ENCODE measurements at regions not wholly inside any gene's neighbourhood (a gene's known extent, or its start where the extent isn't known, plus 50 kb on each side); places are given as distances from the start of the nearest gene placed in this dataset.

GRCh38 chr13:47800593-47800992 lies 200.5 kb downstream of the SUCLA2 start:
- TF ChIP-seq POLR2A (IDR thresholded peaks at IDR 0.05; ENCODE audit: low read depth, low read length) (no peak), RFX5 (IDR thresholded peaks at IDR 0.05; ENCODE audit: low read depth, low read length) (no peak), MAZ (IDR thresholded peaks at IDR 0.05; ENCODE audit: borderline replicate concordance, low read depth, low read length) (no peak), NFE2L2 (IDR thresholded peaks at IDR 0.05; ENCODE audit: low read depth, low read length) (no peak), RAD21 (IDR thresholded peaks at IDR 0.05; ENCODE audit: low read length) (no peak), CEBPB (IDR thresholded peaks at IDR 0.05; ENCODE audit: low read depth, low read length) (no peak), MAFK (IDR thresholded peaks at IDR 0.05; ENCODE audit: low read depth, low read length) (no peak), FOS (IDR thresholded peaks at IDR 0.05; ENCODE audit: low read depth, low read length) (no peak), SMC3 (IDR thresholded peaks at IDR 0.05; ENCODE audit: low read depth, low read length) (no peak), RCOR1 (IDR thresholded peaks at IDR 0.05; ENCODE audit: insufficient replicate concordance, low read length) (no peak)
- TF ChIP-seq, protein P1, sequence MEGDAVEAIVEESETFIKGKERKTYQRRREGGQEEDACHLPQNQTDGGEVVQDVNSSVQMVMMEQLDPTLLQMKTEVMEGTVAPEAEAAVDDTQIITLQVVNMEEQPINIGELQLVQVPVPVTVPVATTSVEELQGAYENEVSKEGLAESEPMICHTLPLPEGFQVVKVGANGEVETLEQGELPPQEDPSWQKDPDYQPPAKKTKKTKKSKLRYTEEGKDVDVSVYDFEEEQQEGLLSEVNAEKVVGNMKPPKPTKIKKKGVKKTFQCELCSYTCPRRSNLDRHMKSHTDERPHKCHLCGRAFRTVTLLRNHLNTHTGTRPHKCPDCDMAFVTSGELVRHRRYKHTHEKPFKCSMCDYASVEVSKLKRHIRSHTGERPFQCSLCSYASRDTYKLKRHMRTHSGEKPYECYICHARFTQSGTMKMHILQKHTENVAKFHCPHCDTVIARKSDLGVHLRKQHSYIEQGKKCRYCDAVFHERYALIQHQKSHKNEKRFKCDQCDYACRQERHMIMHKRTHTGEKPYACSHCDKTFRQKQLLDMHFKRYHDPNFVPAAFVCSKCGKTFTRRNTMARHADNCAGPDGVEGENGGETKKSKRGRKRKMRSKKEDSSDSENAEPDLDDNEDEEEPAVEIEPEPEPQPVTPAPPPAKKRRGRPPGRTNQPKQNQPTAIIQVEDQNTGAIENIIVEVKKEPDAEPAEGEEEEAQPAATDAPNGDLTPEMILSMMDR (conservative IDR thresholded peaks at IDR 0.05; ENCODE audit: low read depth, low read length), result no peak
- TF ChIP-seq, protein P2, sequence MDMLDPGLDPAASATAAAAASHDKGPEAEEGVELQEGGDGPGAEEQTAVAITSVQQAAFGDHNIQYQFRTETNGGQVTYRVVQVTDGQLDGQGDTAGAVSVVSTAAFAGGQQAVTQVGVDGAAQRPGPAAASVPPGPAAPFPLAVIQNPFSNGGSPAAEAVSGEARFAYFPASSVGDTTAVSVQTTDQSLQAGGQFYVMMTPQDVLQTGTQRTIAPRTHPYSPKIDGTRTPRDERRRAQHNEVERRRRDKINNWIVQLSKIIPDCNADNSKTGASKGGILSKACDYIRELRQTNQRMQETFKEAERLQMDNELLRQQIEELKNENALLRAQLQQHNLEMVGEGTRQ (IDR thresholded peaks at IDR 0.05; ENCODE audit: low read depth, low read length), result no peak
